CD4-positive, alpha-beta T cell (primary cell): ENCODE measurements at regions not wholly inside any gene's neighbourhood (a gene's known extent, or its start where the extent isn't known, plus 50 kb on each side); places are given as distances from the start of the nearest gene placed in this dataset.

Source experiments
- ATAC-seq: fragments of 200-7000 bp; cut with Tn5 transposase; one replicate; pipeline ENCODE4 v1.10.0; 2022; ENCODE audit warnings: mild to moderate bottlenecking; ENCODE audit not compliant: poor library complexity
- CTCF ChIA-PET: fragments of 350-600 bp; sonication (Branson Sonifier 250); formaldehyde crosslinking; loops from one replicate; lab custom pipeline; 2021; ENCODE audit warnings: antibody characterized with exemption, inconsistent platforms; lab: Charles Lee
- POLR2A ChIA-PET: fragments of 350-600 bp; sonication (Branson Sonifier 250); formaldehyde crosslinking; loops from one replicate; lab custom pipeline; 2021; ENCODE audit warnings: antibody characterized with exemption, inconsistent platforms; lab: Charles Lee
- DNase-seq, 14 experiments: peaks; one replicate each; pipeline ENCODE4 v3.0.0-alpha.2; 2013 to 2020; ENCODE audit warnings: mixed read lengths in 2 of 14
- H3K27ac ChIP-seq, 2 donors: one replicate each; pipeline versions ENCODE4 v1.5.1 to v1.7.0; 2013; ENCODE audit warnings: low read length in 2 of 2, low read depth in 1 of 2, mild to moderate bottlenecking in 1 of 2
- H3K27me3 ChIP-seq, 2 experiments: 1 replicate in 1 of 2; 2 replicates in 1 of 2; pipeline versions ENCODE4 v1.6.1 to v1.7.0; 2013; ENCODE audit warnings: low read length in 2 of 2, control low read depth in 1 of 2, mild to moderate bottlenecking in 1 of 2, moderate library complexity in 1 of 2; ENCODE audit not compliant: insufficient read depth in 2 of 2, control insufficient read depth in 1 of 2
- H3K36me3 ChIP-seq: one replicate; pipeline ENCODE4 v1.6.1; 2013; ENCODE audit warnings: low read length, control low read depth; ENCODE audit not compliant: insufficient read depth
- H3K4me1 ChIP-seq: one replicate; pipeline ENCODE4 v1.6.1; 2013; ENCODE audit warnings: low read length, control low read depth; ENCODE audit not compliant: insufficient read depth
- H3K4me3 ChIP-seq: one replicate; pipeline ENCODE4 v1.5.1; 2013; ENCODE audit warnings: mild to moderate bottlenecking, low read length, moderate library complexity
- H3K9me3 ChIP-seq, 2 experiments: 1 replicate in 1 of 2; 2 replicates in 1 of 2; pipeline versions ENCODE4 v1.6.1 to v1.7.0; 2013; ENCODE audit warnings: low read length in 2 of 2, mild to moderate bottlenecking in 2 of 2, control low read depth in 1 of 2, moderate library complexity in 1 of 2; ENCODE audit not compliant: control insufficient read depth in 1 of 2, insufficient read depth in 1 of 2
- H3K27ac Mint-ChIP-seq: one replicate; pipeline ENCODE4 v1.8.0; 2020; ENCODE audit warnings: mixed read lengths
- H3K27me3 Mint-ChIP-seq: one replicate; pipeline ENCODE4 v1.8.0; 2021; ENCODE audit warnings: mixed read lengths
- H3K36me3 Mint-ChIP-seq: one replicate; pipeline ENCODE4 v1.8.0; 2021; ENCODE audit warnings: low read depth, mixed read lengths
- H3K4me1 Mint-ChIP-seq: one replicate; pipeline ENCODE4 v1.8.0; 2021; ENCODE audit warnings: low read depth, mixed read lengths
- H3K4me3 Mint-ChIP-seq: one replicate; pipeline ENCODE4 v1.8.0; 2020; ENCODE audit warnings: mild to moderate bottlenecking, mixed read lengths
- H3K9me3 Mint-ChIP-seq: one replicate; pipeline ENCODE4 v1.8.0; 2020; ENCODE audit warnings: mixed read lengths
- intact Hi-C, 2 experiments: fragments of 100-400 bp; cut with DNase I in 1 of 2; cut with micrococcal nuclease in 1 of 2; formaldehyde crosslinking; loops; one replicate each; pipeline versions ENCODE4 v1.15.1 to v1.9.0; 2023 to 2025; cut with DNase I, micrococcal nuclease
- TF ChIP-seq, protein P1 (sequence below): fragments of 200-600 bp; IDR thresholded peaks from one replicate; pipeline ENCODE4 v1.8.0; 2022; ENCODE audit warnings: antibody characterized with exemption, mild to moderate bottlenecking

DNA sequence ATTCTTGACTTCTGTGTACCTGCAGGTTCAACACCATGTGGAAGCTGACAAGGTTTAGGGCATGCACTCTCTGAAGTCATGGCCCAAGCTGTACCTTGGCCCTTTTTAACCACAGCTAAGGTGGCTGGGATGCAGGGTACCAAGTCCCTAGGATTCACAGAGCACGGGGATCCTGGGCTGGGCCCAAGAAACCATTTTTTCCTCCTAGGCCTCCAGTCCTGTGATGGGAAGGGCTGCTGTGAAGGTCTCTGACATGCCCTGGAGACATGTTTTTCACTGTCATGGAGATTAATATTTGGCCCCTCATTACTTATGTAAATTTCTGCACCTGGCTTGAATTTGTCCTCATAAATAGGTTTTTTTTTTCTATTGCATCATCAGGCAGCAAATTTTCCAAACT lies 937.5 kb upstream of the ROBO1 start:
- no peaks in the 10 kb centered on the region for H3K36me3 Mint-ChIP-seq
- TF ChIP-seq, protein P1, sequence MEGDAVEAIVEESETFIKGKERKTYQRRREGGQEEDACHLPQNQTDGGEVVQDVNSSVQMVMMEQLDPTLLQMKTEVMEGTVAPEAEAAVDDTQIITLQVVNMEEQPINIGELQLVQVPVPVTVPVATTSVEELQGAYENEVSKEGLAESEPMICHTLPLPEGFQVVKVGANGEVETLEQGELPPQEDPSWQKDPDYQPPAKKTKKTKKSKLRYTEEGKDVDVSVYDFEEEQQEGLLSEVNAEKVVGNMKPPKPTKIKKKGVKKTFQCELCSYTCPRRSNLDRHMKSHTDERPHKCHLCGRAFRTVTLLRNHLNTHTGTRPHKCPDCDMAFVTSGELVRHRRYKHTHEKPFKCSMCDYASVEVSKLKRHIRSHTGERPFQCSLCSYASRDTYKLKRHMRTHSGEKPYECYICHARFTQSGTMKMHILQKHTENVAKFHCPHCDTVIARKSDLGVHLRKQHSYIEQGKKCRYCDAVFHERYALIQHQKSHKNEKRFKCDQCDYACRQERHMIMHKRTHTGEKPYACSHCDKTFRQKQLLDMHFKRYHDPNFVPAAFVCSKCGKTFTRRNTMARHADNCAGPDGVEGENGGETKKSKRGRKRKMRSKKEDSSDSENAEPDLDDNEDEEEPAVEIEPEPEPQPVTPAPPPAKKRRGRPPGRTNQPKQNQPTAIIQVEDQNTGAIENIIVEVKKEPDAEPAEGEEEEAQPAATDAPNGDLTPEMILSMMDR: no peak
- no peak for DNase-seq
- no peak for ATAC-seq
- no peak overlapping the region for H3K4me3 Mint-ChIP-seq
- no peak overlapping the region for H3K4me3 ChIP-seq
- H3K27ac ChIP-seq: no peak overlapping the region
- no peaks in the 10 kb centered on the region for H3K36me3 ChIP-seq
- H3K4me1 ChIP-seq: no peaks in the 10 kb centered on the region
- H3K27me3 Mint-ChIP-seq: no peaks in the 10 kb centered on the region
- intact Hi-C loops: no loop called here
- H3K27ac Mint-ChIP-seq: no peak overlapping the region
- H3K9me3 Mint-ChIP-seq: peaks cover 15% of the 10 kb centered on the region
- CTCF ChIA-PET: no interaction called here
- no peaks in the 10 kb centered on the region for H3K27me3 ChIP-seq
- POLR2A ChIA-PET: no interaction called here
- H3K9me3 ChIP-seq: peaks cover 0 to 20% of the 10 kb centered on the region in 2 experiments
- H3K4me1 Mint-ChIP-seq: no peaks in the 10 kb centered on the region

DNA sequence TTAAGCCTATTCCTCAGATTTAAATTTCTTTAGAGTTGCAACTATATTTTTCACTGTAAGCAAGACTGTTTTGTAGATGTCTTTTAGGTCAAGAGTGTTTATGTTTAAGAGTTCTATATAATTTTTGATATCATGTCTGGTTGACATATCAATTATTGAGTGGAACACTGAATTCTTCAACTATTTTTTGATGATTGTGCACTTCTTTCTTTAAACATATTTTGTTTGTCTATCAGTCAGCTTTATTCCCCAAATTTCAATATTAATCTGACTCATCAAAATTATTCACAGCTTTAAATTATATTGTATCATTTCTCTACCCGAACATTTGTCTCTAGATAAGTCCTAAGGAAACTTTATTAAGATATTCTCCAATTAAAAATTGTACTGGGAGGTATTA lies 933.6 kb upstream of the ROBO1 start:
- DNase-seq (no peak), ATAC-seq (no peak)
- Mint-ChIP-seq H3K27me3 (no peaks in the 10 kb centered on the region), H3K36me3 (no peaks in the 10 kb centered on the region), H3K4me1 (no peaks in the 10 kb centered on the region), H3K4me3 (no peak overlapping the region), H3K9me3 (peaks cover 15% of the 10 kb centered on the region), H3K27ac (no peak overlapping the region)
- no peaks in the 10 kb centered on the region for H3K4me1 ChIP-seq
- H3K4me3 ChIP-seq: no peak overlapping the region
- ChIA-PET CTCF (no interaction called here), POLR2A (no interaction called here)
- intact Hi-C loops: no loop called here
- no peaks in the 10 kb centered on the region for H3K36me3 ChIP-seq
- peaks cover 0 to 7% of the 10 kb centered on the region in 2 experiments for H3K9me3 ChIP-seq
- H3K27me3 ChIP-seq: no peaks in the 10 kb centered on the region
- H3K27ac ChIP-seq: no peak overlapping the region
- TF ChIP-seq, protein P1: no peak

DNA sequence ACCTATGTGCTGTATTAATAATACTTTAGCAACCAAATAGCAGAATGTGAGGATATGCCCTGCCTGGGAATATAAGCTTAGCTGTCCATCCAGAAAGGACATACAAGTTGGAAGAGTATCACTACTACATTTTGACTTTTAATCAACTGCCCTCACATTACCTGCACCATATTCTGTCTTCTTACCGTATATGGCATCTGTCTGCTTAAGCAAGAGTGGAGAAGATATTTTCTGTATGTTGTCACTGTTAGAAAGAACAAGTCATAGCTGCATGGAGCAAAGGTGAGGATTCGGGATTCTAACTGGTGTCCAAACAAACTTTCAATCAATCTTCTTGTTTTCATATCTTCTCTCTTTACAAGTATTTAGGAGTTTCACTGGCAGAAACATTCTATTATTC lies 929.5 kb upstream of the ROBO1 start:
- H3K36me3 Mint-ChIP-seq: no peaks in the 10 kb centered on the region
- DNase-seq (no peak), ATAC-seq (no peak)
- TF ChIP-seq, protein P1: no peak
- Histone ChIP-seq H3K36me3 (no peaks in the 10 kb centered on the region), H3K4me3 (no peak overlapping the region), H3K27me3 (no peaks in the 10 kb centered on the region), H3K4me1 (no peaks in the 10 kb centered on the region), H3K27ac (no peak overlapping the region), H3K9me3 (no peaks in the 10 kb centered on the region)
- no peaks in the 10 kb centered on the region for H3K4me1 Mint-ChIP-seq
- no peak overlapping the region for H3K27ac Mint-ChIP-seq
- H3K4me3 Mint-ChIP-seq: no peak overlapping the region
- intact Hi-C loops: no loop called here
- peaks cover 8% of the 10 kb centered on the region for H3K9me3 Mint-ChIP-seq
- ChIA-PET POLR2A (no interaction called here), CTCF (no interaction called here)
- no peaks in the 10 kb centered on the region for H3K27me3 Mint-ChIP-seq
